Neural cell (in vitro differentiated cells): ENCODE measurements at regions not wholly inside any gene's neighbourhood (a gene's known extent, or its start where the extent isn't known, plus 50 kb on each side); places are given as distances from the start of the nearest gene placed in this dataset.

ENCODE experiments used
- H2AFZ ChIP-seq: fragments of 200-600, 300-800 bp; sonication (generic), shearing (Covaris generic); 2 replicates; pipeline ENCODE4 v1.6.0; 2014; ENCODE audit warnings: low read depth, mild to moderate bottlenecking, antibody characterized with exemption, low read length, moderate library complexity
- H3F3A ChIP-seq: fragments of 200-600 bp; shearing (Covaris generic); 2 replicates; pipeline ENCODE4 v1.6.1; 2016; ENCODE audit warnings: mild to moderate bottlenecking, moderate library complexity, mixed read lengths, antibody characterized with exemption, low read length; ENCODE audit not compliant: insufficient read depth, poor library complexity, severe bottlenecking
- H3K27ac ChIP-seq: fragments of 200-600, 300-800 bp; sonication (generic), shearing (Covaris generic); 2 replicates; pipeline ENCODE4 v1.5.1; 2014; ENCODE audit warnings: mild to moderate bottlenecking, low read length, moderate library complexity
- H3K27me3 ChIP-seq: fragments of 300-800, 200-600 bp; sonication (generic), shearing (Covaris generic); 2 replicates; pipeline ENCODE4 v1.6.0; 2014; ENCODE audit warnings: mild to moderate bottlenecking, low read depth, low read length, moderate library complexity; ENCODE audit not compliant: insufficient read depth
- H3K36me3 ChIP-seq: fragments of 300-800, 200-600 bp; sonication (generic), shearing (Covaris generic); 2 replicates; pipeline ENCODE4 v1.5.1; 2014; ENCODE audit warnings: mild to moderate bottlenecking, antibody characterized with exemption, low read length, moderate library complexity; ENCODE audit not compliant: insufficient read depth
- H3K4me2 ChIP-seq: fragments of 300-800, 200-600 bp; sonication (generic), shearing (Covaris generic); 2 replicates; pipeline ENCODE4 v1.6.0; 2014; ENCODE audit warnings: mild to moderate bottlenecking, low read length
- H3K4me3 ChIP-seq: fragments of 300-800, 200-600 bp; sonication (generic), shearing (Covaris generic); 2 replicates; pipeline ENCODE4 v1.5.1; 2014; ENCODE audit warnings: mild to moderate bottlenecking, low read length, moderate library complexity
- H3K79me2 ChIP-seq: fragments of 200-600 bp; shearing (Covaris generic); replicated peaks from 2 replicates; pipeline ENCODE4 v1.6.0; 2014; ENCODE audit warnings: mild to moderate bottlenecking, low read length, moderate library complexity; ENCODE audit not compliant: insufficient read depth
- H3K9ac ChIP-seq: fragments of 300-800, 200-600 bp; sonication (generic), shearing (Covaris generic); 2 replicates; pipeline ENCODE4 v1.6.1; 2016; ENCODE audit warnings: mild to moderate bottlenecking, low read length, mixed read lengths
- H3K9me2 ChIP-seq: fragments of 200-600 bp; shearing (Covaris generic); 2 replicates; pipeline ENCODE4 v1.6.1; 2016; ENCODE audit warnings: mild to moderate bottlenecking, low read length, mixed read lengths; ENCODE audit not compliant: insufficient read depth
- H3K9me3 ChIP-seq: fragments of 200-600, 300-800 bp; sonication (generic), shearing (Covaris generic); 2 replicates; pipeline ENCODE4 v1.6.1; 2016; ENCODE audit warnings: mild to moderate bottlenecking, mixed run types, low read length, moderate library complexity, mixed read lengths
- H4K20me1 ChIP-seq: fragments of 200-600 bp; shearing (Covaris generic); 2 replicates; pipeline ENCODE4 v1.6.1; 2016; ENCODE audit warnings: mild to moderate bottlenecking, mixed run types; ENCODE audit not compliant: insufficient read depth
- EP300 ChIP-seq: fragments of 450-650 bp; conservative IDR thresholded peaks from 2 replicates; pipeline ENCODE4 v1.6.1; 2014; ENCODE audit warnings: antibody characterized with exemption, mild to moderate bottlenecking, moderate library complexity; ENCODE audit not compliant: poor library complexity, severe bottlenecking
- EZH2 ChIP-seq: fragments of 200-600, 300-800 bp; shearing (Covaris generic), sonication (generic); IDR thresholded peaks from 2 replicates; pipeline ENCODE4 v1.6.1; 2014; ENCODE audit warnings: antibody characterized with exemption, low read length, borderline replicate concordance, mild to moderate bottlenecking; ENCODE audit not compliant: insufficient read depth, poor library complexity, severe bottlenecking
- MXI1 ChIP-seq: fragments of 450-650 bp; conservative IDR thresholded peaks from 2 replicates; pipeline ENCODE4 v1.6.1; 2014; ENCODE audit warnings: antibody characterized with exemption, mild to moderate bottlenecking; ENCODE audit not compliant: poor library complexity, severe bottlenecking
- POLR2AphosphoS5 ChIP-seq: IDR thresholded peaks from 2 replicates; pipeline ENCODE4 v1.6.1; 2012
- RAD21 ChIP-seq: fragments of 450-650 bp; conservative IDR thresholded peaks from 2 replicates; pipeline ENCODE4 v1.6.1; 2014; ENCODE audit warnings: antibody characterized with exemption, mild to moderate bottlenecking, moderate library complexity
- REST ChIP-seq: IDR thresholded peaks from 2 replicates; pipeline ENCODE4 v1.6.1; 2012; ENCODE audit warnings: borderline replicate concordance
- SMC3 ChIP-seq: fragments of 450-650 bp; conservative IDR thresholded peaks from 2 replicates; pipeline ENCODE4 v1.6.1; 2014; ENCODE audit warnings: antibody characterized with exemption, mild to moderate bottlenecking, moderate library complexity; ENCODE audit not compliant: poor library complexity
- TAF1 ChIP-seq: IDR thresholded peaks from 2 replicates; pipeline ENCODE4 v1.6.1; 2012; ENCODE audit warnings: low read depth
- TF ChIP-seq, protein P1 (sequence below): fragments of 450-650 bp; IDR thresholded peaks from 2 replicates; pipeline ENCODE4 v1.5.1; 2014; ENCODE audit warnings: antibody characterized with exemption, mild to moderate bottlenecking, moderate library complexity; ENCODE audit not compliant: poor library complexity, severe bottlenecking

DNA sequence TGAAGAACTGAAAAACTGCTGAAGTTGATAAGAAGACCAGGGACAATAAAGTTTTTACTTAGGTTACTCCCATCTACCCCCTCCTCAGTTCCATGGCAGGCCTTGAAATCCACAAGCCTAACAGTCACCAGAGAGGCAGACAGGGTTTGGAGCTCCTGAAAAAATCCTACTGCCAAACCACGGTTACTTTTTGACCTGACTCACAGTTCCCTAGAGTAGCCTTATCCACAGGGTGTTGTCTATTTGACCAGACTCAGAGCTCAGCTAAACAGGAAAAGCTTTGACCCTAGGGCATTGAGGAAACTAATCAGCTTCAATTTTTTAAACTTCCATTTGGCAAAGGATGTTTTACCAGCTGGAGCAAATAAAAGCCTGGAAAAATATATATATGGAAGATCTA, 257.7 kb upstream of the NT5E start:
- no peak overlapping the region for H3K9ac ChIP-seq
- H3K27me3 ChIP-seq = no peaks in the 10 kb centered on the region
- TF ChIP-seq TAF1 = no peak
- no peak overlapping the region for H3K4me2 ChIP-seq
- H3K4me3 ChIP-seq = no peak overlapping the region
- no peaks in the 10 kb centered on the region for H3F3A ChIP-seq
- H4K20me1 ChIP-seq = no peaks in the 10 kb centered on the region
- H2AFZ ChIP-seq = no peak overlapping the region
- no peaks in the 10 kb centered on the region for H3K9me2 ChIP-seq
- no peaks in the 10 kb centered on the region for H3K9me3 ChIP-seq
- no peaks in the 10 kb centered on the region for H3K79me2 ChIP-seq
- H3K27ac ChIP-seq = no peak overlapping the region
- H3K36me3 ChIP-seq = no peaks in the 10 kb centered on the region

DNA sequence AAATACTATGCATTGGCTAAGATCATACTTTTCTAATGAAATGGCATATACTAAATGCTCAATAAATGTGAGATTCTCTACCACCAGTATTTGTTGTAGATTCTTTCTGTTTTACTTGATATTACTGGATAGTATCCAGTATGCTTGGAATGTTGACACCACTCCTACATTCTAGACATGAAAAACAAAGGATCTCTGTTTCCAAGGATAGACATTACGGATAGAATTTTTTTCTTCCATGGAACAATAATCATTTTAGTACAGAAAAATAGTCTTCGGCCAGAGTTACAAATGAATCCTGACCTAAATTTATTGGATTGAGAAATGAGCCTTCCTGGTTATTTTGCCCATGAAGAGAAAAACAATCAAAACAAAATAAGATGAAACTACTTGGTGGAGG, 258.2 kb upstream of the NT5E start:
- Histone ChIP-seq H3K9ac (no peak overlapping the region), H3F3A (no peaks in the 10 kb centered on the region), H3K4me2 (no peak overlapping the region), H3K4me3 (no peak overlapping the region), H3K79me2 (no peaks in the 10 kb centered on the region), H2AFZ (no peak overlapping the region), H3K27me3 (no peaks in the 10 kb centered on the region), H3K36me3 (no peaks in the 10 kb centered on the region), H3K9me2 (no peaks in the 10 kb centered on the region), H3K27ac (no peak overlapping the region), H3K9me3 (no peaks in the 10 kb centered on the region), H4K20me1 (no peaks in the 10 kb centered on the region)
- TF ChIP-seq EP300 (no peak), MXI1 (no peak), SMC3 (no peak), POLR2AphosphoS5 (no peak), REST (no peak), RAD21 (no peak)
- TF ChIP-seq, protein P1, sequence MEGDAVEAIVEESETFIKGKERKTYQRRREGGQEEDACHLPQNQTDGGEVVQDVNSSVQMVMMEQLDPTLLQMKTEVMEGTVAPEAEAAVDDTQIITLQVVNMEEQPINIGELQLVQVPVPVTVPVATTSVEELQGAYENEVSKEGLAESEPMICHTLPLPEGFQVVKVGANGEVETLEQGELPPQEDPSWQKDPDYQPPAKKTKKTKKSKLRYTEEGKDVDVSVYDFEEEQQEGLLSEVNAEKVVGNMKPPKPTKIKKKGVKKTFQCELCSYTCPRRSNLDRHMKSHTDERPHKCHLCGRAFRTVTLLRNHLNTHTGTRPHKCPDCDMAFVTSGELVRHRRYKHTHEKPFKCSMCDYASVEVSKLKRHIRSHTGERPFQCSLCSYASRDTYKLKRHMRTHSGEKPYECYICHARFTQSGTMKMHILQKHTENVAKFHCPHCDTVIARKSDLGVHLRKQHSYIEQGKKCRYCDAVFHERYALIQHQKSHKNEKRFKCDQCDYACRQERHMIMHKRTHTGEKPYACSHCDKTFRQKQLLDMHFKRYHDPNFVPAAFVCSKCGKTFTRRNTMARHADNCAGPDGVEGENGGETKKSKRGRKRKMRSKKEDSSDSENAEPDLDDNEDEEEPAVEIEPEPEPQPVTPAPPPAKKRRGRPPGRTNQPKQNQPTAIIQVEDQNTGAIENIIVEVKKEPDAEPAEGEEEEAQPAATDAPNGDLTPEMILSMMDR = no peak

GRCh38 chr6:85186546-85187175, 263.2 kb upstream of the NT5E start:
- H3K36me3 ChIP-seq = no peaks in the 10 kb centered on the region
- no peaks in the 10 kb centered on the region for H3F3A ChIP-seq
- no peak overlapping the region for H3K27ac ChIP-seq
- no peak overlapping the region for H3K4me2 ChIP-seq
- H3K9ac ChIP-seq = no peak overlapping the region
- no peaks in the 10 kb centered on the region for H4K20me1 ChIP-seq
- H3K9me2 ChIP-seq = no peaks in the 10 kb centered on the region
- H3K79me2 ChIP-seq = no peaks in the 10 kb centered on the region
- H3K4me3 ChIP-seq = no peak overlapping the region
- H3K9me3 ChIP-seq = no peaks in the 10 kb centered on the region
- H3K27me3 ChIP-seq = no peaks in the 10 kb centered on the region
- no peak overlapping the region for H2AFZ ChIP-seq
- TF ChIP-seq EZH2 (no peak), EP300 (no peak), SMC3 (no peak), REST (no peak), RAD21 (no peak), MXI1 (no peak), POLR2AphosphoS5 (no peak), TAF1 (no peak)
- TF ChIP-seq, protein P1 = no peak
